ENCODE measurements at regions not wholly inside any gene's neighbourhood (a gene's known extent, or its start where the extent isn't known, plus 50 kb on each side); places are given as distances from the start of the nearest gene placed in this dataset.

DNA sequence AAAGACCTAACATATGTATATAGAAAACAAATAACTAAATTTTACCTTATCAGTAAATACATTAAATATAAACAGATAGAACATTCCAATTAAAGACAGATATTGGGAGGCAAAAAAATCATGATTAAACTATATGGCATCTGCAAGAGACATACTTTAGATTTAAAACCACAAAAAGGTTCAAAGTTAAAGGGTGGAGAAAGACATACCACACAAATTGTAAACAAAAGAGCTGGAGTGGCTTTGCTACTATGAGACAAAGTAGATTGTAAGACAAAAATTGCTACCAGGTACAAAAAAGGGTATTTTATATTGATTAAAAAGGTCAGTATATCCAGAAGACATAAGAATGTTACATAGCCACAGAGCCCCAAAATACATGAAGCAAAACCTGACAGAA lies 200.2 kb downstream of the KCNRG start:
- Histone ChIP-seq H3K36me3 (ENCODE audit: insufficient read depth, low read length) (no peaks in the 10 kb centered on the region), H3K9me3 (ENCODE audit: low read length) (peaks cover 11% of the 10 kb centered on the region), H3K27ac (ENCODE audit: low read depth, low read length, poor library complexity, severe bottlenecking) (no peak overlapping the region), H2AFZ (ENCODE audit: low read length) (no peak overlapping the region), H3K4me2 (ENCODE audit: low read length) (no peak overlapping the region), H3K9me2 (ENCODE audit: low read depth, low read length) (no peaks in the 10 kb centered on the region), H3F3A (ENCODE audit: insufficient read depth, low read length) (no peaks in the 10 kb centered on the region), H4K20me1 (ENCODE audit: insufficient read depth, low read length) (no peaks in the 10 kb centered on the region), H3K27me3 (ENCODE audit: insufficient read depth, low read length) (no peaks in the 10 kb centered on the region), H3K9ac (ENCODE audit: low read length) (no peak overlapping the region), H3K4me1 (ENCODE audit: insufficient read depth, low read length, severe bottlenecking) (no peaks in the 10 kb centered on the region), H3K79me2 (ENCODE audit: insufficient read depth, low read length) (no peaks in the 10 kb centered on the region), H3K4me3 (ENCODE audit: low read depth, low read length, poor library complexity, severe bottlenecking) (no peak overlapping the region)
- TF ChIP-seq, protein P1, sequence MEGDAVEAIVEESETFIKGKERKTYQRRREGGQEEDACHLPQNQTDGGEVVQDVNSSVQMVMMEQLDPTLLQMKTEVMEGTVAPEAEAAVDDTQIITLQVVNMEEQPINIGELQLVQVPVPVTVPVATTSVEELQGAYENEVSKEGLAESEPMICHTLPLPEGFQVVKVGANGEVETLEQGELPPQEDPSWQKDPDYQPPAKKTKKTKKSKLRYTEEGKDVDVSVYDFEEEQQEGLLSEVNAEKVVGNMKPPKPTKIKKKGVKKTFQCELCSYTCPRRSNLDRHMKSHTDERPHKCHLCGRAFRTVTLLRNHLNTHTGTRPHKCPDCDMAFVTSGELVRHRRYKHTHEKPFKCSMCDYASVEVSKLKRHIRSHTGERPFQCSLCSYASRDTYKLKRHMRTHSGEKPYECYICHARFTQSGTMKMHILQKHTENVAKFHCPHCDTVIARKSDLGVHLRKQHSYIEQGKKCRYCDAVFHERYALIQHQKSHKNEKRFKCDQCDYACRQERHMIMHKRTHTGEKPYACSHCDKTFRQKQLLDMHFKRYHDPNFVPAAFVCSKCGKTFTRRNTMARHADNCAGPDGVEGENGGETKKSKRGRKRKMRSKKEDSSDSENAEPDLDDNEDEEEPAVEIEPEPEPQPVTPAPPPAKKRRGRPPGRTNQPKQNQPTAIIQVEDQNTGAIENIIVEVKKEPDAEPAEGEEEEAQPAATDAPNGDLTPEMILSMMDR (IDR thresholded peaks at IDR 0.05; ENCODE audit: low read length): no peak
- no peak for TF ChIP-seq EZH2 (IDR thresholded peaks at IDR 0.05; ENCODE audit: borderline replicate concordance, low read length)

DNA sequence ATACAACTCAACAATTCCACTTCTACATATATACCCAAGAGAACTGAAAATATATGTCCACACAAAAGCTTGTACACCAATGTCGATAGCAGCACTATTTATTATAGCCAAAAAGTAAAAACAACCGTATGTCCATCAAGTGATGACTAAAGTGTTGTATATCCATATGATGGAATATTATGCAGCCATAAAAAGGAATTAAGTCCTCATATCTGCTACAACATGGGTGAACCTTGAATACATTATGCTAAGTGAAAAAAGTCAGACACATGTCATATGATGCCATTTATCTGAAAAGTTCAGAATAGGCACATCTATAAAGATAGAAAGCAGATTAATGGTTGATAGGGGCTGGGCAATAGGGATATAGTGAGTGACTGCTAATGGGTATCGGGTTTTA lies 204.5 kb downstream of the KCNRG start:
- H3F3A ChIP-seq (ENCODE audit: insufficient read depth, low read length): no peaks in the 10 kb centered on the region

DNA sequence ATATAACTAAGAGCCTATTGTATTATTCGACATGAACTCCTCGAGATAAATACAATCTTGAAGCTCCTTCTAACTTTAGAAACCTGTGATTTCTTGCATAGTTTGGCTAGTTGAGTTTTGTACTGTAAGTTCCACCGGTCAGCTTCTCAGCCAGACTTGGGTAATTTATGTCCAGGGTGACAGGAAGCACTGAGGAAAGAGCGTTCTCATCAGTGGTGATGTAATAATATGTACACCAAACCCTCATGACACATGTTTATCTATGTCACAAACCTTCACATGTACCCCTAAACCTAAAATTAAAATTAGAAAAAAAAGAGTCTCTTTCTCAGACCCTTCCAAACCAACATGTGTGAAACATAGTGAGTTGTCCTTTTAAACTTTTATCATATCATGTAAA lies 205.7 kb downstream of the KCNRG start:
- H3K4me2 ChIP-seq (ENCODE audit: low read length): no peak overlapping the region; the same call in 1 of the 2 replicates
- H3F3A ChIP-seq (ENCODE audit: insufficient read depth, low read length): no peaks in the 10 kb centered on the region
- H3K4me1 ChIP-seq (ENCODE audit: insufficient read depth, low read length, severe bottlenecking): peaks cover 26% of the 10 kb centered on the region
- H3K9me3 ChIP-seq (ENCODE audit: low read length): peaks cover 5% of the 10 kb centered on the region; the same call in 1 of the 2 replicates
- no peak overlapping the region for H2AFZ ChIP-seq (ENCODE audit: low read length)
- H4K20me1 ChIP-seq (ENCODE audit: insufficient read depth, low read length): no peaks in the 10 kb centered on the region
- H3K27ac ChIP-seq (ENCODE audit: low read depth, low read length, poor library complexity, severe bottlenecking): peak overlapping the region; percentile 23
- H3K36me3 ChIP-seq (ENCODE audit: insufficient read depth, low read length): no peaks in the 10 kb centered on the region
- H3K9me2 ChIP-seq (ENCODE audit: low read depth, low read length): no peaks in the 10 kb centered on the region
- no peak for TF ChIP-seq EZH2 (IDR thresholded peaks at IDR 0.05; ENCODE audit: borderline replicate concordance, low read length)
- TF ChIP-seq, protein P1 (IDR thresholded peaks at IDR 0.05; ENCODE audit: low read length): no peak
- H3K27me3 ChIP-seq (ENCODE audit: insufficient read depth, low read length): no peaks in the 10 kb centered on the region
- no peak overlapping the region for H3K9ac ChIP-seq (ENCODE audit: low read length)
- no peaks in the 10 kb centered on the region for H3K79me2 ChIP-seq (ENCODE audit: insufficient read depth, low read length)
- H3K4me3 ChIP-seq (ENCODE audit: low read depth, low read length, poor library complexity, severe bottlenecking): no peak overlapping the region

More for the DNA sequence above, 204.5 kb downstream of the KCNRG start:
- TF ChIP-seq, protein P1 (IDR thresholded peaks at IDR 0.05; ENCODE audit: low read length): no peak
- H3K27ac ChIP-seq (ENCODE audit: low read depth, low read length, poor library complexity, severe bottlenecking): no peak overlapping the region
- no peak overlapping the region for H3K4me3 ChIP-seq (ENCODE audit: low read depth, low read length, poor library complexity, severe bottlenecking)
- H3K4me1 ChIP-seq (ENCODE audit: insufficient read depth, low read length, severe bottlenecking): peaks cover 26% of the 10 kb centered on the region
- peaks cover 5% of the 10 kb centered on the region; the same call in 1 of the 2 replicates for H3K9me3 ChIP-seq (ENCODE audit: low read length)
- no peaks in the 10 kb centered on the region for H3K36me3 ChIP-seq (ENCODE audit: insufficient read depth, low read length)
- no peaks in the 10 kb centered on the region for H3K79me2 ChIP-seq (ENCODE audit: insufficient read depth, low read length)
- no peaks in the 10 kb centered on the region for H3K9me2 ChIP-seq (ENCODE audit: low read depth, low read length)
- no peaks in the 10 kb centered on the region for H4K20me1 ChIP-seq (ENCODE audit: insufficient read depth, low read length)
- H2AFZ ChIP-seq (ENCODE audit: low read length): no peak overlapping the region
- no peak overlapping the region for H3K9ac ChIP-seq (ENCODE audit: low read length)
- no peak overlapping the region for H3K4me2 ChIP-seq (ENCODE audit: low read length)
- H3K27me3 ChIP-seq (ENCODE audit: insufficient read depth, low read length): no peaks in the 10 kb centered on the region

Data from OCI-LY1 (cell line).